Lower leg skin (tissue), 4 donors: ENCODE measurements at regions not wholly inside any gene's neighbourhood (a gene's known extent, or its start where the extent isn't known, plus 50 kb on each side); places are given as distances from the start of the nearest gene placed in this dataset.

ENCODE experiments used
- DNase-seq, 2 donors: peaks; one replicate each; pipeline ENCODE4 v3.0.0-alpha.2; 2019; ENCODE audit warnings: low spot score in 2 of 2
- H3K4me3 ChIP-seq: fragments of 200-600 bp; sonication (generic); 2 replicates; pipeline ENCODE4 v1.5.1; 2017; ENCODE audit warnings: mild to moderate bottlenecking, low read depth; ENCODE audit not compliant: poor library complexity, severe bottlenecking
- CTCF ChIP-seq, 3 donors: fragments of 450-650 bp; IDR thresholded peaks; one replicate each; pipeline ENCODE4 v1.5.1; 2016; ENCODE audit warnings: antibody characterized with exemption in 3 of 3, mild to moderate bottlenecking in 3 of 3, moderate library complexity in 2 of 3
- POLR2A ChIP-seq, 2 donors: fragments of 450-650 bp; IDR thresholded peaks; one replicate each; pipeline ENCODE4 v1.6.1; 2016 to 2017; ENCODE audit warnings: antibody characterized with exemption in 2 of 2, mild to moderate bottlenecking in 1 of 2, moderate library complexity in 1 of 2
- WGBS, 2 donors: methylation state at CpG; one replicate each; pipeline ENCODE4 v1.1.5; 2018; 5-methylcytosine and 5-hydroxymethylcytosine counted together
- intact Hi-C: fragments of 100-400 bp; cut with DNase I; formaldehyde crosslinking; loops from one replicate; pipeline ENCODE4 v1.15.0; 2023; ENCODE audit warnings: low total_unique reads

- 83% methylated on average over 3 of the region's 3 CpGs for WGBS, 2 donors
- TF ChIP-seq CTCF (IDR thresholded peaks at IDR 0.05): no peak
- TF ChIP-seq POLR2A (IDR thresholded peaks at IDR 0.05): no peak
- H3K4me3 ChIP-seq: no peak overlapping the region
- intact Hi-C loops: no loop called here
- DNase-seq: no peak
These were observed 53.1 kb upstream of the CHST15 start for GRCh38 chr10:124146483-124146882.

GRCh38 chr10:124145109-124145870 lies 51.9 kb upstream of the CHST15 start:
- peak in 1 of 2 donors; percentile 69 for DNase-seq
- 62 to 75% methylated on average over 12 of the region's 12 CpGs for WGBS, 2 donors
- no peak for TF ChIP-seq CTCF (IDR thresholded peaks at IDR 0.05)
- no peak for TF ChIP-seq POLR2A (IDR thresholded peaks at IDR 0.05)
- intact Hi-C loops: no loop called here
- no peak overlapping the region for H3K4me3 ChIP-seq

GRCh38 chr10:124144536-124144935 lies 51.1 kb upstream of the CHST15 start:
- no peak overlapping the region for H3K4me3 ChIP-seq
- 66 to 84% methylated on average over 9 of the region's 9 CpGs for WGBS, 2 donors
- DNase-seq: no peak
- intact Hi-C loops: no loop called here
- TF ChIP-seq POLR2A (IDR thresholded peaks at IDR 0.05) (no peak), CTCF (IDR thresholded peaks at IDR 0.05) (no peak)

GRCh38 chr10:124143721-124144120 lies 50.3 kb upstream of the CHST15 start:
- no peak for DNase-seq
- H3K4me3 ChIP-seq: no peak overlapping the region
- WGBS, 2 donors: 91 to 93% methylated on average over 6 of the region's 6 CpGs
- intact Hi-C loops: no loop called here
- TF ChIP-seq CTCF (IDR thresholded peaks at IDR 0.05) (no peak), POLR2A (IDR thresholded peaks at IDR 0.05) (no peak)
